CD4-positive, alpha-beta memory T cell (primary cell): ENCODE measurements at regions not wholly inside any gene's neighbourhood (a gene's known extent, or its start where the extent isn't known, plus 50 kb on each side); places are given as distances from the start of the nearest gene placed in this dataset.

Experiments
- CTCF ChIA-PET: fragments of 350-600 bp; sonication (Branson Sonifier 250); formaldehyde crosslinking; loops from one replicate; lab custom pipeline; 2021; ENCODE audit warnings: inconsistent platforms; ENCODE audit not compliant: partially characterized antibody; lab: Charles Lee
- POLR2A ChIA-PET: fragments of 350-600 bp; sonication (Branson Sonifier 250); formaldehyde crosslinking; loops from one replicate; lab custom pipeline; 2021; ENCODE audit not compliant: partially characterized antibody; lab: Charles Lee
- DNase-seq, 5 donors: peaks; one replicate each; pipeline versions ENCODE4 v3.0.0 to v3.0.0-alpha.2; 2020 to 2022; ENCODE audit warnings: mixed read lengths in 1 of 5
- H3K27ac ChIP-seq: one replicate; pipeline ENCODE4 v1.7.0; 2013; ENCODE audit warnings: low read depth, low read length
- H3K27me3 ChIP-seq: 2 replicates; pipeline ENCODE4 v1.7.0; 2013; ENCODE audit warnings: mild to moderate bottlenecking, low read length, moderate library complexity; ENCODE audit not compliant: insufficient read depth
- H3K36me3 ChIP-seq: 2 replicates; pipeline ENCODE4 v1.7.0; 2013; ENCODE audit warnings: mild to moderate bottlenecking, low read length, moderate library complexity; ENCODE audit not compliant: insufficient read depth
- H3K4me1 ChIP-seq: 2 replicates; pipeline ENCODE4 v1.7.0; 2013; ENCODE audit warnings: mild to moderate bottlenecking, low read length, moderate library complexity; ENCODE audit not compliant: insufficient read depth
- H3K4me3 ChIP-seq, 2 donors: one replicate each; pipeline ENCODE4 v1.7.0; 2013; ENCODE audit warnings: low read length in 2 of 2, mild to moderate bottlenecking in 1 of 2
- H3K9me3 ChIP-seq, 2 donors: one replicate each; pipeline ENCODE4 v1.7.0; 2013; ENCODE audit warnings: low read length in 2 of 2, control low read depth in 1 of 2; ENCODE audit not compliant: control insufficient read depth in 1 of 2
- H3K27ac Mint-ChIP-seq, 7 donors: one replicate each; pipeline ENCODE4 v1.8.0; 2020 to 2021; ENCODE audit warnings: mixed read lengths in 7 of 7, mild to moderate bottlenecking in 6 of 7, inconsistent platforms in 3 of 7, moderate library complexity in 3 of 7
- H3K27me3 Mint-ChIP-seq, 2 donors: one replicate each; pipeline ENCODE4 v1.8.0; 2020 to 2021; ENCODE audit warnings: mixed read lengths in 2 of 2
- H3K36me3 Mint-ChIP-seq, 2 donors: one replicate each; pipeline ENCODE4 v1.8.0; 2020 to 2021; ENCODE audit warnings: mixed read lengths in 2 of 2, inconsistent platforms in 1 of 2, mild to moderate bottlenecking in 1 of 2
- H3K4me1 Mint-ChIP-seq, 4 donors: one replicate each; pipeline ENCODE4 v1.8.0; 2020 to 2021; ENCODE audit warnings: mixed read lengths in 4 of 4, mild to moderate bottlenecking in 1 of 4
- H3K4me3 Mint-ChIP-seq, 8 donors: one replicate each; pipeline ENCODE4 v1.8.0; 2020 to 2021; ENCODE audit warnings: mixed read lengths in 8 of 8, mild to moderate bottlenecking in 7 of 8, moderate library complexity in 6 of 8, inconsistent platforms in 3 of 8
- H3K9me3 Mint-ChIP-seq, 8 donors: one replicate each; pipeline ENCODE4 v1.8.0; 2020 to 2021; ENCODE audit warnings: mixed read lengths in 8 of 8, mild to moderate bottlenecking in 5 of 8, inconsistent platforms in 3 of 8, moderate library complexity in 1 of 8
- intact Hi-C: fragments of 100-400 bp; cut with micrococcal nuclease; formaldehyde crosslinking; loops from one replicate; pipeline ENCODE4 v1.15.1; 2023

DNA sequence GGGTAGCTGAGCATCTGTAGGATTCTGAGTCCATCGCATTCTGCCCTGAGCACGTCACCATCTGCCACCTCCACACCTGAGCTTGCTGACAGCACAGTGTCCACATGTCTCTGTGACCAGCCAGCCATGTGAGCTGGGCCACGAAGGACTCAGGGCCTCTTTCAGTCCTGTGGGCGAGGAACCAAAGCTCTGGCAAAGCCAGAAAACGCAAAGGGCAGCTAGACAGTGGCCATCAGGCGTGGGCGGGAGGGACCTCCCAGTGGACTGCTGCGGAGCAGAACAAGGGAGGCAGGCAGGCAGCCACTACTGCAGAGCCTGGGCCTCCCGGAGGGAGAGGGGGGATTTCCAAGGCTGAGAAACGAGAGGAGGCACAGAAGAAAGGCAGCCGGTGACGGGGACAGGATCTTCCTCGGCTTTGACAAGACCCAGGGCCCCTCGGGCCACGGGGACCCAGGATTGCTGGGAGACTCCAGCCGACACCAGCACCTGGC, 274.6 kb upstream of the SALL3 start:
- POLR2A ChIA-PET = no interaction called here
- Mint-ChIP-seq H3K27ac (no peak overlapping the region), H3K4me1 (no peaks in the 10 kb centered on the region), H3K4me3 (no peak overlapping the region), H3K36me3 (no peaks in the 10 kb centered on the region), H3K9me3 (peaks cover 2 to 27% (median 18%) of the 10 kb centered on the region in 8 donors), H3K27me3 (peaks cover 0 to 2% of the 10 kb centered on the region in 2 donors)
- Histone ChIP-seq H3K36me3 (no peaks in the 10 kb centered on the region), H3K4me1 (no peaks in the 10 kb centered on the region), H3K27me3 (no peaks in the 10 kb centered on the region), H3K4me3 (no peak overlapping the region), H3K9me3 (no peaks in the 10 kb centered on the region), H3K27ac (no peak overlapping the region)
- CTCF ChIA-PET = no interaction called here
- DNase-seq = no peak
- intact Hi-C loops = no loop called here

DNA sequence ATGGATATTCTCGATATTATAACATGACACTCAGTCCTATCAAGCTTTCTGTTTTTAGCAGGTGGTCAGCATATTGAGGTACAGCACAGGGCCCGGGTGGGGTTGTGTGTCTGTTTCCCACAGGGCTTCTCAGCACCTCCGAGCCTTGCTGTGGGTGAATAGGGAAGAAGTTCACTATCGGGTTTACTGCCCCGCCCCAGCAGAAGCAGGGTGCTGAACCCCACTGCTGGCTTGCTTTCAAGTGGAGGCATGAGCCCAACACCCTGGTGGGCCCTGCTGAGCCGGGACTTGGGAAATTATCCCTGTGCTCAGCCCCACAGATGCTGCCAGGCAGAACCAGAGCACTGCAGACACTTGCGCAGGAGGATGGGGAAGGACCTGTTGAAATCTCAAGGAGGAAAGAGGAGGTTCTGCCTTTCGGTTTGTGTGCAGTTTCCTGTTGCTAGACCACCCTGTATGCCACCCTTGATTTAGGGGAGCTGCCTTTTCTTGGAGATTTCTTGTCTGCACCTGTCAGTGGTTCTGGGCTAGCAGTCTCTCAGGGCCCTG, 270.3 kb upstream of the SALL3 start:
- peaks cover 0 to 2% of the 10 kb centered on the region in 2 donors for H3K27me3 Mint-ChIP-seq
- H3K9me3 ChIP-seq = no peaks in the 10 kb centered on the region

DNA sequence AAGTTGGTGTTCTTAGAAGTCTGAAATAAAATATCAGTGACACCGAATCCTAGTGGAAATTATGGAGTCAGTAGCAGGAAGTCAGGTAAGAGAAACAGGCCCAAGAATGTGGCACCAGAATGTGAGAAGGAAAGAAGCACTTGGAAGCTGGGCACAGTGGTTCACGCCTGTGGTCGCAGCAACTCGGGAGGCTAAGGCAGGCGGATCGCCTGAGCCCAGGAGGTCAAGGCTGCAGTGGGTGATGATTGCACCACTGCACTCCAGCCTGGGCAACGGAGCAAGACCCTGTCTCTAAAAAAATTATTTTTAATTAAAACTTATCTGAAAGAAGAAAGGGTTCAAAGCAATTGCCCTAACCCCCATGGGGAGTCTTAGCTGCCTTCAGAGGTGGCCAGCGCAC, 268.3 kb upstream of the SALL3 start:
- H3K27ac Mint-ChIP-seq = no peak overlapping the region
- ChIA-PET CTCF (no interaction called here), POLR2A (no interaction called here)
- Histone ChIP-seq H3K9me3 (no peaks in the 10 kb centered on the region), H3K4me1 (no peaks in the 10 kb centered on the region), H3K36me3 (no peaks in the 10 kb centered on the region), H3K27me3 (no peaks in the 10 kb centered on the region), H3K27ac (no peak overlapping the region), H3K4me3 (no peak overlapping the region)
- peak overlapping the region in 1 of 8 donors; percentile 7 for H3K4me3 Mint-ChIP-seq
- no peaks in the 10 kb centered on the region for H3K4me1 Mint-ChIP-seq
- H3K9me3 Mint-ChIP-seq = peaks cover 2 to 27% (median 17%) of the 10 kb centered on the region in 8 donors
- intact Hi-C loops = no loop called here
- peaks cover 0 to 1% of the 10 kb centered on the region in 2 donors for H3K27me3 Mint-ChIP-seq
- H3K36me3 Mint-ChIP-seq = no peaks in the 10 kb centered on the region
- DNase-seq = no peak

More for the DNA sequence above, 270.3 kb upstream of the SALL3 start:
- Mint-ChIP-seq H3K4me1 (no peaks in the 10 kb centered on the region), H3K9me3 (peaks cover 2 to 31% (median 19%) of the 10 kb centered on the region in 8 donors), H3K4me3 (no peak overlapping the region), H3K36me3 (no peaks in the 10 kb centered on the region), H3K27ac (no peak overlapping the region)
- Histone ChIP-seq H3K27ac (no peak overlapping the region), H3K4me1 (no peaks in the 10 kb centered on the region), H3K36me3 (no peaks in the 10 kb centered on the region), H3K27me3 (no peaks in the 10 kb centered on the region), H3K4me3 (no peak overlapping the region)
- CTCF ChIA-PET = no interaction called here
- no peak for DNase-seq
- POLR2A ChIA-PET = no interaction called here
- intact Hi-C loops = no loop called here

GRCh38 chr18:78711971-78712370, 267.6 kb upstream of the SALL3 start:
- no peak overlapping the region for H3K4me3 ChIP-seq
- H3K27ac ChIP-seq = no peak overlapping the region
- no peak overlapping the region for H3K4me3 Mint-ChIP-seq
- peaks cover 0 to 1% of the 10 kb centered on the region in 2 donors for H3K27me3 Mint-ChIP-seq
- no peaks in the 10 kb centered on the region for H3K4me1 Mint-ChIP-seq
- intact Hi-C loops = no loop called here
- no peak overlapping the region for H3K27ac Mint-ChIP-seq
- H3K27me3 ChIP-seq = no peaks in the 10 kb centered on the region
- DNase-seq = no peak
- no peaks in the 10 kb centered on the region for H3K36me3 ChIP-seq
- ChIA-PET POLR2A (no interaction called here), CTCF (no interaction called here)
- H3K36me3 Mint-ChIP-seq = no peaks in the 10 kb centered on the region
- H3K4me1 ChIP-seq = no peaks in the 10 kb centered on the region
- no peaks in the 10 kb centered on the region for H3K9me3 ChIP-seq
- peaks cover 0 to 27% (median 15%) of the 10 kb centered on the region in 8 donors for H3K9me3 Mint-ChIP-seq

- peaks cover 0 to 20% (median 11%) of the 10 kb centered on the region in 8 donors for H3K9me3 Mint-ChIP-seq
- peaks cover 0 to 1% of the 10 kb centered on the region in 2 donors for H3K27me3 Mint-ChIP-seq
- no peaks in the 10 kb centered on the region for H3K36me3 ChIP-seq
- H3K4me3 Mint-ChIP-seq = no peak overlapping the region
- H3K4me3 ChIP-seq = no peak overlapping the region
- H3K27ac ChIP-seq = no peak overlapping the region
- no peaks in the 10 kb centered on the region for H3K27me3 ChIP-seq
- H3K27ac Mint-ChIP-seq = no peak overlapping the region
- ChIA-PET POLR2A (no interaction called here), CTCF (interaction anchor here (1.1 kb wide), 1 partner anchor 10 kb away, joined by 3 read pairs; no protein-coding TSS in a partner anchor)
- no peaks in the 10 kb centered on the region for H3K36me3 Mint-ChIP-seq
- no peaks in the 10 kb centered on the region for H3K4me1 Mint-ChIP-seq
- H3K4me1 ChIP-seq = no peaks in the 10 kb centered on the region
- intact Hi-C loops = no loop called here
- no peaks in the 10 kb centered on the region for H3K9me3 ChIP-seq
- no peak for DNase-seq
These were observed 266.5 kb upstream of the SALL3 start for GRCh38 chr18:78713069-78713468.

DNA sequence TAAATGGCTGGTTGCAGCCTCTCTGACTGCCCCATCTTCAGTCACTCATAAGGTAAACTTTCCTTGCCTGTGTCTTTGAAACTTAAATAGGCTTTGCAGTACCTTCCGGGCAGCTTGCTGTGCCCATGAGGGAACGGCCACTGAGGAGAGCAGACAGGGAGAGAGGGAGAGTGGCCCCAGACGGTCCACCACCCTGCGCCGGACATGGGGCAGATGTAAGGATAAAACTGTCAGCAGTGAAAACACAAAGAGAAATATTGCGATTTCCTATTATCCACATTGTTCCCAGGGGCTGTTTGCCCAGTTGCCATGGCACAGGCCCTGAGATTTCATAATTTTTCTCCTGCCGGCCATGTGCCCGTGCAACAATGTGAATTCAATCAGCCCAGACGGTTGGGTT, 265.9 kb upstream of the SALL3 start:
- H3K9me3 ChIP-seq = no peaks in the 10 kb centered on the region
- H3K36me3 ChIP-seq = no peaks in the 10 kb centered on the region
- POLR2A ChIA-PET = no interaction called here
- DNase-seq = no peak
- H3K4me3 ChIP-seq = no peak overlapping the region
- H3K27ac Mint-ChIP-seq = no peak overlapping the region
- no peaks in the 10 kb centered on the region for H3K36me3 Mint-ChIP-seq
- no peak overlapping the region for H3K4me3 Mint-ChIP-seq
- CTCF ChIA-PET = interaction anchor here (1.1 kb wide), 1 partner anchor 10 kb away, joined by 3 read pairs; no protein-coding TSS in a partner anchor
- no peaks in the 10 kb centered on the region for H3K4me1 Mint-ChIP-seq
- peaks cover 0 to 1% of the 10 kb centered on the region in 2 donors for H3K27me3 Mint-ChIP-seq
- peaks cover 0 to 14% (median 5%) of the 10 kb centered on the region in 8 donors for H3K9me3 Mint-ChIP-seq
- no peak overlapping the region for H3K27ac ChIP-seq
- H3K27me3 ChIP-seq = no peaks in the 10 kb centered on the region
- no peaks in the 10 kb centered on the region for H3K4me1 ChIP-seq
- intact Hi-C loops = no loop called here

DNA sequence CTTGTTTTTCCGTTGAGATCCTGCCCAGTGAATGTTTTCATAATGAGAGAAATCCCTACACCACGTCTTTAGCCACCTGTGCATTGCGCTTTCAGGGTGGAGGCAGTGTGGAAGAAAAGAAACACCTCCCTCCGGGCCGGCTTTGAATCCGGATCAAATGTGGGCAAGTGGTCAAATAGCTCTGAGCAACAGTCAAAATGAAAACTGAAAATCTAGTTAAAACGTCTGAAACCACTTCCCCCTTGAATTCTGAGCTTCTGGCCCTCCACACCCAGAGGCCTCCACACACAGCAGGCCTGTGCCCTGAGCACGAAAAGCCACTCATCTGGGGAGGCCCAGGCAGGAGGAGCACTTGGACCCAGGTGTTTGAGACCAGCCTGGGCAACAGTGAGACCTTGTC, 263.6 kb upstream of the SALL3 start:
- H3K27ac ChIP-seq = no peak overlapping the region
- peaks cover 0 to 5% of the 10 kb centered on the region in 2 donors for H3K27me3 Mint-ChIP-seq
- CTCF ChIA-PET = no interaction called here
- H3K27me3 ChIP-seq = no peaks in the 10 kb centered on the region
- no peaks in the 10 kb centered on the region for H3K4me1 Mint-ChIP-seq
- no peak overlapping the region for H3K27ac Mint-ChIP-seq
- intact Hi-C loops = no loop called here
- H3K4me1 ChIP-seq = no peaks in the 10 kb centered on the region
- no peaks in the 10 kb centered on the region for H3K36me3 Mint-ChIP-seq
- no peak for DNase-seq
- POLR2A ChIA-PET = no interaction called here
- H3K9me3 Mint-ChIP-seq = peaks cover 0 to 3% (median under 1%) of the 10 kb centered on the region in 8 donors
- no peaks in the 10 kb centered on the region for H3K9me3 ChIP-seq
- no peak overlapping the region for H3K4me3 ChIP-seq
- H3K36me3 ChIP-seq = no peaks in the 10 kb centered on the region
- H3K4me3 Mint-ChIP-seq = no peak overlapping the region
